Fibroblast of lung (primary cell): ENCODE measurements at regions not wholly inside any gene's neighbourhood (a gene's known extent, or its start where the extent isn't known, plus 50 kb on each side); places are given as distances from the start of the nearest gene placed in this dataset.

Source experiments
- DNase-seq, 2 donors: peaks; one replicate each; pipeline versions ENCODE4 v3.0.0 to v3.0.0-alpha.2; 2010; ENCODE audit warnings: low read depth in 2 of 2
- H2AFZ ChIP-seq: 2 replicates; pipeline ENCODE4 v1.5.1; 2012; ENCODE audit warnings: low read length, control low read depth, inconsistent platforms
- H3K27ac ChIP-seq: 2 replicates; pipeline ENCODE4 v1.5.1; 2011; ENCODE audit warnings: low read length, control low read depth; ENCODE audit not compliant: insufficient read depth
- H3K27me3 ChIP-seq: 2 replicates; pipeline ENCODE4 v1.5.1; 2011; ENCODE audit warnings: mild to moderate bottlenecking, low read length; ENCODE audit not compliant: control insufficient read depth, insufficient read depth
- H3K36me3 ChIP-seq: 2 replicates; pipeline ENCODE4 v1.5.1; 2011; ENCODE audit warnings: low read length; ENCODE audit not compliant: control insufficient read depth, insufficient read depth
- H3K4me1 ChIP-seq: 2 replicates; pipeline ENCODE4 v1.5.1; 2011; ENCODE audit warnings: low read length; ENCODE audit not compliant: control insufficient read depth, insufficient read depth; ENCODE audit errors: extremely low read depth
- H3K4me2 ChIP-seq: 2 replicates; pipeline ENCODE4 v1.5.1; 2011; ENCODE audit warnings: low read length, control low read depth; ENCODE audit not compliant: insufficient read depth; ENCODE audit errors: extremely low read depth
- H3K4me3 ChIP-seq, 4 experiments: fragments of 200-600 bp in 1 of 4; sonication (generic) in 1 of 4; replicated peaks in 1 of 4; 2 replicates each; pipeline ENCODE4 v1.5.1; 2011 to 2016; ENCODE audit warnings: low read length in 4 of 4, low read depth in 3 of 4, mild to moderate bottlenecking in 3 of 4, control low read depth in 2 of 4, inconsistent platforms in 1 of 4, mixed read lengths in 1 of 4; ENCODE audit not compliant: insufficient read depth in 1 of 4; ENCODE audit errors: control extremely low read depth in 1 of 4
- H3K79me2 ChIP-seq: 2 replicates; pipeline ENCODE4 v1.5.1; 2012; ENCODE audit warnings: mild to moderate bottlenecking, low read length, inconsistent platforms; ENCODE audit not compliant: control insufficient read depth, insufficient read depth
- H3K9ac ChIP-seq: 2 replicates; pipeline ENCODE4 v1.5.1; 2011; ENCODE audit warnings: mild to moderate bottlenecking, low read length, control low read depth; ENCODE audit not compliant: insufficient read depth
- H3K9me3 ChIP-seq: 2 replicates; pipeline ENCODE4 v1.5.1; 2012; ENCODE audit warnings: low read depth, low read length; ENCODE audit not compliant: control insufficient read depth, insufficient read depth
- H4K20me1 ChIP-seq: 2 replicates; pipeline ENCODE4 v1.5.1; 2011; ENCODE audit warnings: low read length; ENCODE audit not compliant: control insufficient read depth, insufficient read depth; ENCODE audit errors: extremely low read depth
- EZH2 ChIP-seq: IDR thresholded peaks from 2 replicates; pipeline ENCODE4 v1.5.1; 2012; ENCODE audit warnings: low read length, control low read depth, mild to moderate bottlenecking; ENCODE audit errors: missing control alignments
- TF ChIP-seq, protein P1 (sequence below), 2 donors: IDR thresholded peaks in 1 of 2; conservative IDR thresholded peaks in 1 of 2; 1 replicate in 1 of 2; 2 replicates in 1 of 2; pipeline ENCODE4 v1.5.1; 2011 to 2012; ENCODE audit warnings: low read length in 2 of 2, control low read depth in 1 of 2, inconsistent platforms in 1 of 2, low read depth in 1 of 2, mild to moderate bottlenecking in 1 of 2

DNA sequence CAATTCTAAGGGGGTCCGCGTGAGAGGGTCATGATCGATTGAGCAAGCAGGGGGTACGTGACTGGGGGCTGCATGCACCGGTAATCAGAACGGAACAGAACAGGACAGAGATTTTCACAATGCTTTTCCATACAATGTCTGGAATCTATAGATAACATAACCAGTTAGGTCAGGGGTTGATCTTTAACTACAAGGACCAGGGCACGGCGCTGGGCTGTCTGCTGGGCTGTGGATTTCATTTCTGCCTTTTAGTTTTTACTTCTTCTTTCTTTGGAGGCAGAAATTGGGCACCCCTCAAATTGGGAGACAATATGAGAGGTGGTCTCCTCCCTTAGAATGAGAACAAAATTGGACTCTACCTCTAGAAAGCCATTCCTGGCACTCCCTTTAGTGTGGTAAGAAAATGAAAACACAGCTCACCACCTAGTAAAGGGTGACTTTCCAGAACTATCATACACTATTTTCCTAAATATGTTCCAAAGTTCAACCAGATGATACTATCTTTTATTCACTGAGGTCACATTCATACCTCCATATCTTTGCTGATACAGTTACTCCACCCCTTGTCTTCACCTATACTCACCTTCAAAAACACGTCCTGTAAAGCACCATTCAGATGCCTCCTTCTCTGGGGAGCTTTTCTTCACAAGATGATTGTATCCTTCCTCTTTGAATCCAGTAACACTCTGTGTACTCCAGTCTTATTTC is 1058.3 kb upstream of the SLIT2 start:
- no peaks in the 10 kb centered on the region for H3K27me3 ChIP-seq
- H3K4me2 ChIP-seq: no peak overlapping the region
- H3K79me2 ChIP-seq: no peaks in the 10 kb centered on the region
- no peak overlapping the region for H3K4me3 ChIP-seq
- no peaks in the 10 kb centered on the region for H3K9me3 ChIP-seq
- no peaks in the 10 kb centered on the region for H3K36me3 ChIP-seq
- H3K27ac ChIP-seq: no peak overlapping the region
- no peaks in the 10 kb centered on the region for H4K20me1 ChIP-seq
- H3K9ac ChIP-seq: no peak overlapping the region
- TF ChIP-seq, protein P1, sequence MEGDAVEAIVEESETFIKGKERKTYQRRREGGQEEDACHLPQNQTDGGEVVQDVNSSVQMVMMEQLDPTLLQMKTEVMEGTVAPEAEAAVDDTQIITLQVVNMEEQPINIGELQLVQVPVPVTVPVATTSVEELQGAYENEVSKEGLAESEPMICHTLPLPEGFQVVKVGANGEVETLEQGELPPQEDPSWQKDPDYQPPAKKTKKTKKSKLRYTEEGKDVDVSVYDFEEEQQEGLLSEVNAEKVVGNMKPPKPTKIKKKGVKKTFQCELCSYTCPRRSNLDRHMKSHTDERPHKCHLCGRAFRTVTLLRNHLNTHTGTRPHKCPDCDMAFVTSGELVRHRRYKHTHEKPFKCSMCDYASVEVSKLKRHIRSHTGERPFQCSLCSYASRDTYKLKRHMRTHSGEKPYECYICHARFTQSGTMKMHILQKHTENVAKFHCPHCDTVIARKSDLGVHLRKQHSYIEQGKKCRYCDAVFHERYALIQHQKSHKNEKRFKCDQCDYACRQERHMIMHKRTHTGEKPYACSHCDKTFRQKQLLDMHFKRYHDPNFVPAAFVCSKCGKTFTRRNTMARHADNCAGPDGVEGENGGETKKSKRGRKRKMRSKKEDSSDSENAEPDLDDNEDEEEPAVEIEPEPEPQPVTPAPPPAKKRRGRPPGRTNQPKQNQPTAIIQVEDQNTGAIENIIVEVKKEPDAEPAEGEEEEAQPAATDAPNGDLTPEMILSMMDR (conservative IDR thresholded peaks at IDR 0.05 in 1 of 2, IDR thresholded peaks at IDR 0.05 in 1 of 2; ENCODE audit: low read depth in 1 of 2, low read length in 2 of 2): no peak
- no peak for TF ChIP-seq EZH2
- DNase-seq: no peak
- H3K4me1 ChIP-seq: no peaks in the 10 kb centered on the region
- H2AFZ ChIP-seq: no peak overlapping the region

DNA sequence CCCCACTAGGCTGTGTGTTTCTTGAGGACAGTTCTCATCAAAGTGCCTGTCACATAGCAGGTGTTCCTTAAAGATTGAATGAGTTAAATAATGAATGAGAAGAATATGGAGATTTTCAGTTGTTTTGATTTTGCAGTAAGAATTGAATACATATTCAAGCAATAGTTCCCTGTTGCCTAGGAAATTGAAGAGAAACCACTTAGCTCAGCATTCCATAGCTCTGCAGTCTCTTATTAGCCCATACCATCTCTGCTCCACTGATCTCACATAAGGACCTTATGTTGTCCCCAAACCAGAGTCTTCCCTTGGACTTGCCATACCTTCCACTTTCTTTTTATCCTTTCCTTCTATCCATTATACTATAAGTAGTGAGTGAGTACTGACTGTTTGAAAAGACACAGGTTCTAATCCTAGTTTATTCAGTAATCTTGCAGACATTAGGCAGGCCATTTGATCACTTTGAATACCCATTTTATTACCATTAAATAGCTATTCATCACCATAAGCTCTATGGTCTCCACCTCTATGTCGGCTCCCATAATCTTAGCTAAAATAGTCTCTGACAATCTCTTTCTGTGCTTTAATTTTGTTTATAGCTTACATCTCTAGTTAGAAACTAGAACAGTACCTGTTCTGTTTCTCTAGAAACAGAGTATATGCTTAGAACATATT is 1059.6 kb upstream of the SLIT2 start:
- H4K20me1 ChIP-seq: no peaks in the 10 kb centered on the region

DNA sequence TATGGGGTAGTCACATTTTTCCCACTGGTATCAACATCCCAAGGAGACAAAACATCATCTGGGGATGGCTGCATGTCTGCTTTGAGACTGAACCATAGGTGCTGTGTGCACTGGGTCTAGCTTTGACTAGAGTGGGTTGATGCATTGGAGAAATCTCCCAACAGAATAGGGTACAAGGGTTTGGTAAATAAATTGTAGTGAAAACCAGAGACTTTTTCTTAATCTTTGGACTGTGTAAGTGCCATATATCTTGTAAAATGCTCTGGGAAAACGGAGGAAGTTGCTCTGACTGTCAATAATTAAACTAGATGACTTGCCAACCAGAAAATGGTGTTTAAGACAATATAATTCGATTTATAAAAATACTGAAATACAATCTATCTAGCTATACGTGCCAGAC is 1064.0 kb upstream of the SLIT2 start:
- no peak overlapping the region for H3K4me2 ChIP-seq

More for the DNA sequence above, 1059.6 kb upstream of the SLIT2 start:
- TF ChIP-seq, protein P1 (conservative IDR thresholded peaks at IDR 0.05 in 1 of 2, IDR thresholded peaks at IDR 0.05 in 1 of 2; ENCODE audit: low read depth in 1 of 2, low read length in 2 of 2): no peak
- TF ChIP-seq EZH2: no peak
- H3K4me1 ChIP-seq: no peaks in the 10 kb centered on the region
- no peaks in the 10 kb centered on the region for H3K36me3 ChIP-seq
- H3K27me3 ChIP-seq: no peaks in the 10 kb centered on the region
- DNase-seq: no peak
- no peak overlapping the region for H3K4me2 ChIP-seq
- H3K79me2 ChIP-seq: no peaks in the 10 kb centered on the region
- H3K9ac ChIP-seq: no peak overlapping the region
- H2AFZ ChIP-seq: no peak overlapping the region
- H3K9me3 ChIP-seq: no peaks in the 10 kb centered on the region
- H3K27ac ChIP-seq: no peak overlapping the region
- H3K4me3 ChIP-seq: no peak overlapping the region

More for the DNA sequence above, 1064.0 kb upstream of the SLIT2 start:
- Histone ChIP-seq H3K9ac (no peak overlapping the region), H2AFZ (peak overlapping the region; percentile 1), H3K4me1 (no peaks in the 10 kb centered on the region), H3K4me3 (no peak overlapping the region), H3K27me3 (no peaks in the 10 kb centered on the region), H3K36me3 (no peaks in the 10 kb centered on the region), H4K20me1 (no peaks in the 10 kb centered on the region), H3K79me2 (no peaks in the 10 kb centered on the region), H3K27ac (no peak overlapping the region), H3K9me3 (no peaks in the 10 kb centered on the region)
- TF ChIP-seq, protein P1 (conservative IDR thresholded peaks at IDR 0.05 in 1 of 2, IDR thresholded peaks at IDR 0.05 in 1 of 2; ENCODE audit: low read depth in 1 of 2, low read length in 2 of 2): no peak
- no peak for TF ChIP-seq EZH2
- DNase-seq: no peak
